Body of pancreas (tissue), 4 donors: ENCODE measurements at regions not wholly inside any gene's neighbourhood (a gene's known extent, or its start where the extent isn't known, plus 50 kb on each side); places are given as distances from the start of the nearest gene placed in this dataset.

Experiments
- CTCF ChIP-seq, 7 experiments: fragments of 450-650 bp in 4 of 7; fragments of 200-600 bp in 3 of 7; sonication (generic) in 3 of 7; IDR thresholded peaks; one replicate each; pipeline ENCODE4 v1.5.1; 2016 to 2019; ENCODE audit warnings: antibody characterized with exemption in 7 of 7
- POLR2A ChIP-seq, 3 donors: fragments of 450-650 bp; IDR thresholded peaks; one replicate each; pipeline ENCODE4 v1.6.1; 2016; ENCODE audit warnings: antibody characterized with exemption in 3 of 3, mild to moderate bottlenecking in 2 of 3

- TF ChIP-seq CTCF (IDR thresholded peaks at IDR 0.05) (no peak), POLR2A (IDR thresholded peaks at IDR 0.05) (no peak)
Observed at GRCh38 chr2:37779139-37779538, 107.7 kb upstream of the CDC42EP3 start.
